ENCODE measurements at regions not wholly inside any gene's neighbourhood (a gene's known extent, or its start where the extent isn't known, plus 50 kb on each side); places are given as distances from the start of the nearest gene placed in this dataset.

GRCh38 chr2:16396986-16397385 is 268.6 kb downstream of the CYRIA start:
- no peak overlapping the region for H2AK9ac ChIP-seq (replicated peaks; ENCODE audit: low read depth, low read length, poor library complexity)
- no peak overlapping the region for H3K56ac ChIP-seq (ENCODE audit: extremely low read depth, insufficient read depth, low read length)
- dilution Hi-C loops (cut with HindIII; ENCODE audit: low sequenced_read_pairs, unreplicated experiment) = no loop called here
- no peak for TF ChIP-seq MAFK (IDR thresholded peaks at IDR 0.05; ENCODE audit: low read depth, low read length)
- no peak overlapping the region for H4K5ac ChIP-seq (ENCODE audit: low read depth, low read length)
- H3K14ac ChIP-seq (replicated peaks; ENCODE audit: low read depth, low read length) = no peak overlapping the region
- POLR2A ChIA-PET (ENCODE audit: unreplicated experiment) = no interaction called here
- H3K4ac ChIP-seq (ENCODE audit: low read depth, low read length) = no peak overlapping the region
- no peak overlapping the region for H2BK120ac ChIP-seq (ENCODE audit: low read depth, low read length)
- WGBS, 2 experiments (ENCODE audit: extremely low coverage in 2 of 2, insufficient read length in 1 of 2) = no CpG with 5 or more reads among the region's 3 CpGs
- no peak overlapping the region for H2BK20ac ChIP-seq (ENCODE audit: low read depth, low read length)
- no peak overlapping the region for H4K91ac ChIP-seq (ENCODE audit: insufficient read depth, low read depth, low read length)
- no peaks in the 10 kb centered on the region for H3K27me3 ChIP-seq (ENCODE audit: control insufficient read depth, insufficient read depth, low read length)
- peaks cover 39% of the 10 kb centered on the region for H3K9me3 ChIP-seq (ENCODE audit: control insufficient read depth, insufficient read depth, low read length)
- no TSS peak for BruUV-seq (replicated peaks)
- in situ Hi-C loops (cut with MboI; ENCODE audit: low sequenced_read_pairs) = no loop called here
- H2BK15ac ChIP-seq (ENCODE audit: low read depth, low read length) = no peak overlapping the region
- intact Hi-C loops (cut with micrococcal nuclease) = no loop called here
- H2AFZ ChIP-seq (replicated peaks; ENCODE audit: low read length, poor library complexity) = no peak overlapping the region
- DNase-seq (no peak), ATAC-seq (ENCODE audit: low read depth) (no peak)
- no peak overlapping the region for H3K27ac ChIP-seq (ENCODE audit: insufficient read depth, low read length)
- no peak overlapping the region for H2AK5ac ChIP-seq (ENCODE audit: low read depth, low read length)
- H3K18ac ChIP-seq (ENCODE audit: low read depth, low read length) = no peak overlapping the region
- H4K8ac ChIP-seq (ENCODE audit: low read depth in 2 of 2, low read length in 2 of 2) = no peak overlapping the region
- H3K36me3 ChIP-seq (ENCODE audit: control insufficient read depth, insufficient read depth, low read length) = no peaks in the 10 kb centered on the region
- H3K9me1 ChIP-seq (ENCODE audit: insufficient read depth, low read length) = no peaks in the 10 kb centered on the region
- H2BK5ac ChIP-seq (ENCODE audit: low read depth, low read length, poor library complexity, severe bottlenecking) = no peak overlapping the region
- CTCF ChIA-PET = no interaction called here
- no peaks in the 10 kb centered on the region for H3K79me1 ChIP-seq (ENCODE audit: low read depth in 1 of 2, low read length in 2 of 2)
- no peaks in the 10 kb centered on the region for H3K4me1 ChIP-seq (ENCODE audit: control insufficient read depth, insufficient read depth, low read length)
- no peaks in the 10 kb centered on the region for H4K20me1 ChIP-seq (ENCODE audit: insufficient read depth, low read length)
- no peak overlapping the region for H3K9ac ChIP-seq (ENCODE audit: low read depth, low read length)
- H3K23ac ChIP-seq (ENCODE audit: low read depth, low read length) = no peak overlapping the region
- H3K4me3 ChIP-seq (ENCODE audit: insufficient read depth, low read depth, low read length) = no peak overlapping the region
- no peak overlapping the region for H3K4me2 ChIP-seq (ENCODE audit: low read depth, low read length)

Measured in IMR-90 (cell line).